HEK293 (cell line): ENCODE measurements at regions not wholly inside any gene's neighbourhood (a gene's known extent, or its start where the extent isn't known, plus 50 kb on each side); places are given as distances from the start of the nearest gene placed in this dataset.

Experiments used
- KLF16 ChIP-seq: fragments of 450-650 bp; formaldehyde crosslinking; IDR thresholded peaks from 2 replicates; pipeline ENCODE4 v1.5.1; 2017; ENCODE audit warnings: missing biosample characterization, missing genetic modification characterization
- ZNF292 ChIP-seq: fragments of 450-650 bp; formaldehyde crosslinking; IDR thresholded peaks from 2 replicates; pipeline ENCODE4 v1.5.1; 2016; ENCODE audit warnings: low read depth, missing biosample characterization, missing genetic modification characterization, borderline replicate concordance
- ZNF510 ChIP-seq: fragments of 450-650 bp; formaldehyde crosslinking; IDR thresholded peaks from 2 replicates; pipeline ENCODE4 v1.5.1; 2018; ENCODE audit warnings: mild to moderate bottlenecking, missing genetic modification characterization, missing biosample characterization; ENCODE audit not compliant: insufficient replicate concordance
- TF ChIP-seq, protein P1 (sequence below): fragments of 450-650 bp; formaldehyde crosslinking; IDR thresholded peaks from 2 replicates; pipeline ENCODE4 v1.5.1; 2016; ENCODE audit warnings: missing biosample characterization, missing genetic modification characterization
- TF ChIP-seq, protein P2 (sequence below): fragments of 450-650 bp; formaldehyde crosslinking; IDR thresholded peaks from 2 replicates; pipeline ENCODE4 v1.5.1; 2016; ENCODE audit warnings: missing biosample characterization, missing genetic modification characterization

- TF ChIP-seq ZNF510 (tag by site-specific recombination) (no peak), KLF16 (no peak), ZNF292 (tag by site-specific recombination) (no peak)
- TF ChIP-seq, protein P1, sequence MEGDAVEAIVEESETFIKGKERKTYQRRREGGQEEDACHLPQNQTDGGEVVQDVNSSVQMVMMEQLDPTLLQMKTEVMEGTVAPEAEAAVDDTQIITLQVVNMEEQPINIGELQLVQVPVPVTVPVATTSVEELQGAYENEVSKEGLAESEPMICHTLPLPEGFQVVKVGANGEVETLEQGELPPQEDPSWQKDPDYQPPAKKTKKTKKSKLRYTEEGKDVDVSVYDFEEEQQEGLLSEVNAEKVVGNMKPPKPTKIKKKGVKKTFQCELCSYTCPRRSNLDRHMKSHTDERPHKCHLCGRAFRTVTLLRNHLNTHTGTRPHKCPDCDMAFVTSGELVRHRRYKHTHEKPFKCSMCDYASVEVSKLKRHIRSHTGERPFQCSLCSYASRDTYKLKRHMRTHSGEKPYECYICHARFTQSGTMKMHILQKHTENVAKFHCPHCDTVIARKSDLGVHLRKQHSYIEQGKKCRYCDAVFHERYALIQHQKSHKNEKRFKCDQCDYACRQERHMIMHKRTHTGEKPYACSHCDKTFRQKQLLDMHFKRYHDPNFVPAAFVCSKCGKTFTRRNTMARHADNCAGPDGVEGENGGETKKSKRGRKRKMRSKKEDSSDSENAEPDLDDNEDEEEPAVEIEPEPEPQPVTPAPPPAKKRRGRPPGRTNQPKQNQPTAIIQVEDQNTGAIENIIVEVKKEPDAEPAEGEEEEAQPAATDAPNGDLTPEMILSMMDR (tag by site-specific recombination): no peak
- TF ChIP-seq, protein P2, sequence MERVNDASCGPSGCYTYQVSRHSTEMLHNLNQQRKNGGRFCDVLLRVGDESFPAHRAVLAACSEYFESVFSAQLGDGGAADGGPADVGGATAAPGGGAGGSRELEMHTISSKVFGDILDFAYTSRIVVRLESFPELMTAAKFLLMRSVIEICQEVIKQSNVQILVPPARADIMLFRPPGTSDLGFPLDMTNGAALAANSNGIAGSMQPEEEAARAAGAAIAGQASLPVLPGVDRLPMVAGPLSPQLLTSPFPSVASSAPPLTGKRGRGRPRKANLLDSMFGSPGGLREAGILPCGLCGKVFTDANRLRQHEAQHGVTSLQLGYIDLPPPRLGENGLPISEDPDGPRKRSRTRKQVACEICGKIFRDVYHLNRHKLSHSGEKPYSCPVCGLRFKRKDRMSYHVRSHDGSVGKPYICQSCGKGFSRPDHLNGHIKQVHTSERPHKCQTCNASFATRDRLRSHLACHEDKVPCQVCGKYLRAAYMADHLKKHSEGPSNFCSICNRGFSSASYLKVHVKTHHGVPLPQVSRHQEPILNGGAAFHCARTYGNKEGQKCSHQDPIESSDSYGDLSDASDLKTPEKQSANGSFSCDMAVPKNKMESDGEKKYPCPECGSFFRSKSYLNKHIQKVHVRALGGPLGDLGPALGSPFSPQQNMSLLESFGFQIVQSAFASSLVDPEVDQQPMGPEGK (tag by site-specific recombination): no peak
Measured at GRCh38 chr3:73784686-73785392, 160.1 kb upstream of the PDZRN3 start.
